Sciatic nerve (tissue), 2 donors: ENCODE measurements at regions not wholly inside any gene's neighbourhood (a gene's known extent, or its start where the extent isn't known, plus 50 kb on each side); places are given as distances from the start of the nearest gene placed in this dataset.

Experiments used
- ATAC-seq: fragments of 200-7000 bp; cut with Tn5 transposase; one replicate; pipeline ENCODE4 v1.9.1; 2020; ENCODE audit warnings: mild to moderate bottlenecking, moderate library complexity
- DNase-seq: peaks from one replicate; pipeline ENCODE4 v3.0.0-alpha.2; 2020; ENCODE audit warnings: low spot score
- intact Hi-C: fragments of 100-400 bp; cut with DNase I; formaldehyde crosslinking; loops from one replicate; pipeline ENCODE4 v1.14.2; 2022
- donor health status: DM: no; HTN: no; CAD: no.
- donor health status: DM: no; HTN: no; CAD: no.

GRCh38 chr5:99694884-99695283, 766.1 kb upstream of the CHD1 start:
- intact Hi-C loops: no loop called here
- DNase-seq (no peak), ATAC-seq (no peak)

GRCh38 chr5:99686538-99686937, 757.7 kb upstream of the CHD1 start:
- ATAC-seq (no peak), DNase-seq (no peak)
- intact Hi-C loops: no loop called here

GRCh38 chr5:99675974-99676373, 747.2 kb upstream of the CHD1 start:
- intact Hi-C loops: no loop called here
- no peak for DNase-seq
- ATAC-seq: no peak

GRCh38 chr5:99674101-99674500, 745.3 kb upstream of the CHD1 start:
- no peak for DNase-seq
- no peak for ATAC-seq
- intact Hi-C loops: no loop called here

GRCh38 chr5:99664972-99665371, 736.2 kb upstream of the CHD1 start:
- DNase-seq (no peak), ATAC-seq (no peak)
- intact Hi-C loops: no loop called here

GRCh38 chr5:99651298-99651697, 722.5 kb upstream of the CHD1 start:
- intact Hi-C loops: no loop called here
- ATAC-seq: no peak
- no peak for DNase-seq

- ATAC-seq: no peak
- intact Hi-C loops: no loop called here
- DNase-seq: no peak
These were observed 717.3 kb upstream of the CHD1 start for GRCh38 chr5:99646011-99646647.

GRCh38 chr5:99644822-99645221, 716.0 kb upstream of the CHD1 start:
- intact Hi-C loops: no loop called here
- DNase-seq: no peak
- ATAC-seq: no peak

- DNase-seq: no peak
- no peak for ATAC-seq
- intact Hi-C loops: no loop called here
These were observed 711.8 kb upstream of the CHD1 start for GRCh38 chr5:99640646-99641045.

- intact Hi-C loops: no loop called here
- ATAC-seq: no peak
- DNase-seq: no peak
These were observed 711.1 kb upstream of the CHD1 start for GRCh38 chr5:99639905-99640304.

GRCh38 chr5:99636663-99637062, 707.9 kb upstream of the CHD1 start:
- DNase-seq (no peak), ATAC-seq (no peak)
- intact Hi-C loops: no loop called here

- DNase-seq (no peak), ATAC-seq (no peak)
- intact Hi-C loops: loop anchor here (5.0 kb wide), 1 partner anchor 670 kb away; no protein-coding TSS in a partner anchor
These were observed 693.2 kb upstream of the CHD1 start for GRCh38 chr5:99621772-99622681.

GRCh38 chr5:99617335-99617734, 688.5 kb upstream of the CHD1 start:
- ATAC-seq (no peak), DNase-seq (no peak)
- intact Hi-C loops: no loop called here

- intact Hi-C loops: no loop called here
- ATAC-seq: no peak
- no peak for DNase-seq
These were observed 686.1 kb upstream of the CHD1 start for GRCh38 chr5:99614888-99615287.

- ATAC-seq (no peak), DNase-seq (no peak)
- intact Hi-C loops: no loop called here
These were observed 678.3 kb upstream of the CHD1 start for GRCh38 chr5:99607124-99607523.

GRCh38 chr5:99605904-99606303, 677.1 kb upstream of the CHD1 start:
- DNase-seq (no peak), ATAC-seq (no peak)
- intact Hi-C loops: no loop called here

- ATAC-seq (no peak), DNase-seq (no peak)
- intact Hi-C loops: no loop called here
These were observed 672.1 kb upstream of the CHD1 start for GRCh38 chr5:99600952-99601351.

- intact Hi-C loops: no loop called here
- ATAC-seq (no peak), DNase-seq (no peak)
These were observed 662.0 kb upstream of the CHD1 start for GRCh38 chr5:99590806-99591205.

GRCh38 chr5:99589424-99589823, 660.6 kb upstream of the CHD1 start:
- no peak for ATAC-seq
- intact Hi-C loops: no loop called here
- DNase-seq: no peak

- ATAC-seq (no peak), DNase-seq (no peak)
- intact Hi-C loops: no loop called here
These were observed 659.2 kb upstream of the CHD1 start for GRCh38 chr5:99587983-99588382.

- no peak for DNase-seq
- ATAC-seq: no peak
- intact Hi-C loops: no loop called here
These were observed 658.1 kb upstream of the CHD1 start for GRCh38 chr5:99586878-99587277.
